ENCODE measurements at regions not wholly inside any gene's neighbourhood (a gene's known extent, or its start where the extent isn't known, plus 50 kb on each side); places are given as distances from the start of the nearest gene placed in this dataset.

DNA sequence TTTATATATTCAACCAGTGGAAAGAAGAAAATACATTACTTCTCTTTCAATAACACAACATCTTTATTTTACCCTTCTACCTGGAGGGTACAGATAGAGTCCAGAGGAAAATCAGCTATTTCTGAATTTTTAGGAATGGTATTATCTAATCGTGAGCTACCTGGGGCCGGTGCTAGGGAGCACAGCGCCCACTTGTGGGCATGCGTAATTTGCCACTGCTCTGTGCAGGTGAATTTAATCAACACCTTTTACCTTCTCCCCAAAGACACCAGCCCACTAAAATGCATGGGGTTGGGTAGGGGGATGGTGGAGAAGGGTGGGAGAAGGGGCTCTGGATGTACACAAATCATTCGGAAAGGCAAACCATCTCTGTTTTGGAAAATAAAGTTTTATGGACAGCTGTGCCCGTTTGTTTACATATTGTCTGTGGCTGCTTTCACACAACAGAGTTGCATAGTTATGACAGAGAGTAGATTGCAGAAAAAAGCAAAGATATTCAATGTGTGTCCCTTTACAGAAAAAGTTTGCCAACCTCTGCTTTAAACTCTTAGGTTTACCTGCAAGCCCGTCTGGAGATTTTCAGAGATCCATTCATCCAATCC, 51.5 kb upstream of the DCC start:
- TF ChIP-seq, protein P1, sequence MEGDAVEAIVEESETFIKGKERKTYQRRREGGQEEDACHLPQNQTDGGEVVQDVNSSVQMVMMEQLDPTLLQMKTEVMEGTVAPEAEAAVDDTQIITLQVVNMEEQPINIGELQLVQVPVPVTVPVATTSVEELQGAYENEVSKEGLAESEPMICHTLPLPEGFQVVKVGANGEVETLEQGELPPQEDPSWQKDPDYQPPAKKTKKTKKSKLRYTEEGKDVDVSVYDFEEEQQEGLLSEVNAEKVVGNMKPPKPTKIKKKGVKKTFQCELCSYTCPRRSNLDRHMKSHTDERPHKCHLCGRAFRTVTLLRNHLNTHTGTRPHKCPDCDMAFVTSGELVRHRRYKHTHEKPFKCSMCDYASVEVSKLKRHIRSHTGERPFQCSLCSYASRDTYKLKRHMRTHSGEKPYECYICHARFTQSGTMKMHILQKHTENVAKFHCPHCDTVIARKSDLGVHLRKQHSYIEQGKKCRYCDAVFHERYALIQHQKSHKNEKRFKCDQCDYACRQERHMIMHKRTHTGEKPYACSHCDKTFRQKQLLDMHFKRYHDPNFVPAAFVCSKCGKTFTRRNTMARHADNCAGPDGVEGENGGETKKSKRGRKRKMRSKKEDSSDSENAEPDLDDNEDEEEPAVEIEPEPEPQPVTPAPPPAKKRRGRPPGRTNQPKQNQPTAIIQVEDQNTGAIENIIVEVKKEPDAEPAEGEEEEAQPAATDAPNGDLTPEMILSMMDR (IDR thresholded peaks at IDR 0.05; ENCODE audit: low read length) = peak; percentile 95
- no peak for TF ChIP-seq EZH2 (optimal IDR thresholded peaks at IDR 0.05; ENCODE audit: low read depth, low read length)
- no peak for TF ChIP-seq EZH2phosphoT487 (IDR thresholded peaks at IDR 0.05; ENCODE audit: low read length)
